ENCODE measurements at regions not wholly inside any gene's neighbourhood (a gene's known extent, or its start where the extent isn't known, plus 50 kb on each side); places are given as distances from the start of the nearest gene placed in this dataset.

DNA sequence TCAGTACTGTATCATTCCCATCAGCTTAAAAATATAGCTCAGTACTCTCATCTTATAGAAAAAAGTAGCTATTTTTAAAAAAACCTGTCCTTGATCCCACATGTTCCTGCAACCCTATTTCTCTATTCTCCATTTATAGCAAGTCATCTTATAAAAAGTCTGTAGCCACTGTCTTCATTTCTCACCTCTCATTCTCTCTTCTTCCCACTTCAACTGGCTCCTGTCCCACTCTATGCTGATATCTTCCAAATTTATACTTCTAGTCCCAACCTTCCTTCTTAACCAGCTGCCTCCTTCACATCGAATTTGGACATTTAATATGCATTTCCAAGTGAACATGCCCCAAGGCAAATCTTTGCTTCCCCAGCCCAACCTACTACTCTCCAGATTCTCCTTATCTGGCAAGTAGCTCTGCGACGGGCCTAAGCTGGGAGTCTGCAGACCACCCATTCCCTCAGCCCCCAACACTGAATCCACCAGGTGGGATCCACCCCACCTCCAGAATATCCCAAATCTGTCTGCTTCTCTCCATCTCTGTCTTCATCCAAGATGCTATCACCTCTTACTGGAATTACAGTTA, 52.0 kb upstream of the TANC2 start:
- TF ChIP-seq CTCF (conservative IDR thresholded peaks at IDR 0.05 in 1 of 2, IDR thresholded peaks at IDR 0.05 in 1 of 2; ENCODE audit: extremely low read depth in 1 of 2, insufficient read depth in 1 of 2, low read depth in 1 of 2, low read length in 2 of 2) (no peak), EZH2 (IDR thresholded peaks at IDR 0.05; ENCODE audit: borderline replicate concordance, low read length) (no peak)
